ENCODE measurements at regions not wholly inside any gene's neighbourhood (a gene's known extent, or its start where the extent isn't known, plus 50 kb on each side); places are given as distances from the start of the nearest gene placed in this dataset.

- TF ChIP-seq, protein P1, sequence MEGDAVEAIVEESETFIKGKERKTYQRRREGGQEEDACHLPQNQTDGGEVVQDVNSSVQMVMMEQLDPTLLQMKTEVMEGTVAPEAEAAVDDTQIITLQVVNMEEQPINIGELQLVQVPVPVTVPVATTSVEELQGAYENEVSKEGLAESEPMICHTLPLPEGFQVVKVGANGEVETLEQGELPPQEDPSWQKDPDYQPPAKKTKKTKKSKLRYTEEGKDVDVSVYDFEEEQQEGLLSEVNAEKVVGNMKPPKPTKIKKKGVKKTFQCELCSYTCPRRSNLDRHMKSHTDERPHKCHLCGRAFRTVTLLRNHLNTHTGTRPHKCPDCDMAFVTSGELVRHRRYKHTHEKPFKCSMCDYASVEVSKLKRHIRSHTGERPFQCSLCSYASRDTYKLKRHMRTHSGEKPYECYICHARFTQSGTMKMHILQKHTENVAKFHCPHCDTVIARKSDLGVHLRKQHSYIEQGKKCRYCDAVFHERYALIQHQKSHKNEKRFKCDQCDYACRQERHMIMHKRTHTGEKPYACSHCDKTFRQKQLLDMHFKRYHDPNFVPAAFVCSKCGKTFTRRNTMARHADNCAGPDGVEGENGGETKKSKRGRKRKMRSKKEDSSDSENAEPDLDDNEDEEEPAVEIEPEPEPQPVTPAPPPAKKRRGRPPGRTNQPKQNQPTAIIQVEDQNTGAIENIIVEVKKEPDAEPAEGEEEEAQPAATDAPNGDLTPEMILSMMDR (IDR thresholded peaks at IDR 0.05) = no peak
- TF ChIP-seq POLR2A (IDR thresholded peaks at IDR 0.05) (no peak), POLR2AphosphoS5 (IDR thresholded peaks at IDR 0.05) (no peak)
Measured at GRCh38 chr6:164750128-164750527, 559.3 kb downstream of the C6orf118 start.
